ENCODE measurements at regions not wholly inside any gene's neighbourhood (a gene's known extent, or its start where the extent isn't known, plus 50 kb on each side); places are given as distances from the start of the nearest gene placed in this dataset.

DNA sequence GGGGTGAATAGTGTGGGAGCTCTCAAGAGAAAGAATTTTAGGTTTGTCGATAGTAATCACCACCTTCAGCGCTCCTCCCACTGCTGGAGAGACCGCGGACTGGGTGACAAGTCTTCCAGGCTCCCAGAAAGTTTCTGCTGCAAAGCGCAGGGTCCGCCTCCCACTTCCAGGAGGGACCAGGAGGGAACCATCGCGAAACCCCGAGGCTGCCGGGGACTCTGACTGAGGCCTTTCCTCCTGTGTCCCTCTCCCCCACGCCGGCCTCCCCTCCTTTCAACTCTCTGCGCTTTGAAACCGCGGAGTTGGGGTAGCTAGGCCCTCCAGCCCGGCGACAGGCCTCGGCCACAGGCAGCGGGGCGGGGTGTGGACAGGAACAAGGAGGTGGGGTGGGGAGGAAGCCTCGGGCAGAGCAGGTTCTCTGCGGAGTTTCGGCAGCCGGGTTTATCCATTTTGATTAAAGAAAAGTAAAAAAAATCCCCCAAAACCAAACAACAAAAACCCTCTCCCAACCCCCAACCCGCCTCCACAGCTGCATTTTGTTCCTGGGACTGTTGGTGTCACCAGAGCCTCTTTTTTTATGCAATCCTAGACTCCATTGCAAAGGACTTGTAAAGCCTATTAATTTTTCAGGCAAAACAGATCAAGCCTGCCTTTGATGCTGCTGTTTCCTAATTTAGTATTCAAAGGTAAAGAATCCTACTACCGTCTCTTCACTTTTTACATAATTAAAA lies 157.2 kb downstream of the TM9SF2 start:
- DNase-seq = peak; percentile 65

DNA sequence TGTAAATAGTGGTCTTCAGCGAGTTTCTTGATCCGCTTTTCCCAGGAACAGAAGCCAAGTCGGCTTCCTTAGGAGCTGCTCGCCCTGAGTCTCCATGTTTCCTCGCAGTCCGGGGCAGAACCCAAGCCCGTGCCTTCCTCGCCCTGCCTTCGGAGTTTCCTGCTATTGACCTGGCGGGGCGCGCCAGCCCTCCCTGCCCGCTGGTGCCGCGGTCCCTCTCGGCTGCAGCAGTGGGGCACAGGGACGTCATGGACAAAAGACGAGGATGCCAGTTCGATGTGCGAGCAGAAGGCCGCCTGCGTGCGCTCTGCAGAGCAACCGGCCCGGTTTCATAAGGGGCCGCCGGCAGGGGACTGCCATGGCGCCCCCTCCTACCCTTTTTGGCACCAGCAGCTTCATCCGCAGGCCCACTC lies 156.6 kb downstream of the TM9SF2 start:
- no peak for DNase-seq

DNA sequence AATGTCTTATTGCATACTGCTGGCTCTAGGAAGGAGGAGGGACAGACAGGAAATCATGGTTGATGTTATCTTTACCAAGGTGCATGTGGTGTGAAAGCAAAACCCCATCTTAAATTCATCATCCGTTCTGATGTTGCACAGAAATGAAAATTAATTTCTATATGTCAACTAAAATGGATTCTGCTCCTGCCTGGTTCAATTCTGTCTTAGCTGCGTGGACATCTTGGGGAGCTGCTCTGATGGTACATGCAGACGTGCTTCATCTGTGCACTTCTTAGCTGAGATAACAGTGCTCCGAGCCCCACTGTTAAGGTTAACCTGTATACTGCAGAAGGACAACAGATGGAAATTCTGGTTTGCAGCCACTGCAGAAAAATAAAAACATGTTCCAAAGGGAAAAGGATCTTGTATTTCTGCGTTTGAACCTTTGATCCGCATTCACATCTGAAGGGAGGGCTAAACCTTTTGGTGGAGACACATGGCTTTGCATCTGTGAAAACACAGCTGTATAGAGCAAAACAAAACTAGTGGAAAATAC lies 155.6 kb downstream of the TM9SF2 start:
- DNase-seq = peak; percentile 32

DNA sequence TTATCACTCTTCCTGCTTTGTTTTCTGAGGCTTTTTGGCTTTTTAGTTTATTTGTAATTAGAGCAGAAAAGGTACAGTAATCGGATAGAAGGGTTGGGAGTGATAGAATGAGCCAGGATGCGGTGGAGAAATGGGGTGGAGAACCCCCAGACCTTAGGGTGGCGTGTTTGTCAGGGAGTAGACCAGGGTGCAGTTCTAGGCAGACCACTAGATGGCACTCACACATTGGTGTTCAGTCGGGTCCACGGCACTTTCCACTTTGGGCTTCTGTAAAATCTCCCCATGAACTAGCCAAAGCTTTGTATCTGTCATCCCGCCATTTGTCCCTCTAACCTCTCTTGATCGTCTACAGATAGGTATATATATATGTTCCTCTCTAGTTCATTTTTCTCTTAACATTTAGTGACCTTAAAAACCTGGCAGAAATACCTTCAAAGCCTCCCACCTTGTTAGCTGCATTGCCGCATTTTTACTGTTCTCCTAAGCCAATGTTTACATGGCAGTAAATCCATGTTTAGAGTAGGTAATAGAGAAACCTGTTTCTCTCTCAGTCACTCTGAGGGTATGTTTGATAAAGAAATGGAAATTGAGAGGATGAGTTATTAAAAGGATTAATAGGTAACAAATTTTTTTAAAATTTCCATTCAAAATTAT lies 154.9 kb downstream of the TM9SF2 start:
- peak; percentile 78 for DNase-seq

DNA sequence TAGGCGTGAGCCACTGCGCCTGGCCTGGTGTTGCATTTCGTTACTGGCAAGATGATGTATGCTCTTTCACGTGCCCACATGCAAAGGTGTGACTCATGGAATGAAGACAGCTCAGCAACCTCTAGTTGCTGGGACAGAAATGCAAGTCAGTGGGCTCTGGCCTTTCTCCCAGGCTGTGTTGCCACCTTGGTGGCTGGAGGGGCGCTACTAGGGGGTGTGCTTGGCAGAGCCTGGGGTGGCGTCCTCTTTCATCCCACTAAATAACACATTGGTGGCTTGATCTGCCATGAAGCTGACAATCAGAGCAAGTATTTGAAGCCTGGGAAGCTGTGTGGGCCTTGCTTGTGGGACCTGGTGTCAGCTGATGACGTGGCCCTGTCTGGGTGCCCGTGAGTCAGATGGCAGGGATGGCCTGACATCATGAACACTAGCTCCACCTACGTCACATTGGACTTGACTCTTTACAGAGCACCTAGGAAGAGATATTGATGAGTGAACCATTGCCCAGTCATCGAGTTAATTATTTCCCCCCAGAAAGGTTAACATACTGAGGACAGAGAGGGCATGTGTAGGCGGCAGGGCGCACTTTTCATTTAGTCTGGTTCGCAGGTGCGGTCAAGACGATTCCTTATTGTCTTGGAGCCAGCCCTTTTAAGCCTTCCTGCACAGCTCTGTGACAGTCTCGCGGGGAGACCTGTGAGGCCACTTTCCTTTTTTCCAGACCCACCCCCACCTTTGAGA lies 154.2 kb downstream of the TM9SF2 start:
- DNase-seq = peak; percentile 27

DNA sequence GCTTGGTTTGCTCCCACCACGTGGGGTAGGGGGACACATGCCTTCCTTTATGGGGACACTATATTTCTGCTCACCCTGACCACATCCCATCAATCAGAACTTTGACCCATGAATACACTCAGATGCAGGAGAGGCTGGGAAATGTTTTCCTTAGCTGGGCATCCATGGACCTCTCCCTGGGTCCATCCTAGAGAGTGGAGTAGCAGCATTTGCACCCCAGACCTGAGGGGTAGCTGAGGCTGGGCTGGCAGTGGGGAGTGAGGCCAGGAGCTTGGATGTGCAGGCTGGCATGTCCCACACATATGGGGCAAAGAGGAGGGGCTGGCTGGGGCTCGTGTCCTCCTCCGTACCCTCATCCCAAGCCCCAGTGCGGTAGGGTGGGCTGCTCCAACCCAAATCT lies 152.8 kb downstream of the TM9SF2 start:
- no peak for DNase-seq

DNA sequence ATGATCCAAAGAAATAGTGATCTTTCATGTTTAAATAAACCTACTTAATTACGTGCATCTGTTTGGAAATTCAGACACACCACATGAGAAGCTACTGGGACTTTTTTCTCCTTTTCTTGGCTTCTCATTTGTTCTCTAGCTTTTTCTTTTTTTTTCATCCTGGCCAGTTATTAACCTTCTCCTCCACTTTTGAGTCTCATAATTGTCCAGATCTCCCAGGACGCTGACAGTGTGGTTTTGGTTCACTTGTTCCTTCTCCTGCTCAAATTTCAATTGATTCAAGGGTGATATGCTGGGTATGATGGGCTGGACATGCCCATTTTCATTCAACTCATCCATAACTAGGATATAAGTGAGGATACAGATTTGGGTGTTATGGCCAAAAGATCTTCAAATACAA lies 152.3 kb downstream of the TM9SF2 start:
- no peak for DNase-seq

DNA sequence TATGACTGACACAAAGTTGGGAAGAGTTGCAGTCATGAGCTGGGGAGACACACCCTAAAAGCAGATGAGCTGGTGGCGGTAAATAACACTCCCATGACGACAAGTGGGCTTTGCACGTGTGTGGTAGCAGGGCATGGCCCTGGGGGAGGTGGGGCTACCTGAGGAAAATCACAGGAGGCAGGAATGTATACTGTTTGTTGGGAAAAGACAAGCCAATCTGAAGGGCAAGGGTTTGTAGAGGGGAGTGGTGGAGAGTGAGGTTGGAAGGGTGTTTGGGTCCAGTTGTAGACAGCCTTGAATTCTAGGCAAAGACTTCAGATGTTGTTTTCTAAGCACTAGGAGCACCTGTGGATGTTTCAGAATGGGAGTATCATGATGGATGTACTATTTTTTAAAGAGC lies 151.6 kb downstream of the TM9SF2 start:
- no peak for DNase-seq

DNA sequence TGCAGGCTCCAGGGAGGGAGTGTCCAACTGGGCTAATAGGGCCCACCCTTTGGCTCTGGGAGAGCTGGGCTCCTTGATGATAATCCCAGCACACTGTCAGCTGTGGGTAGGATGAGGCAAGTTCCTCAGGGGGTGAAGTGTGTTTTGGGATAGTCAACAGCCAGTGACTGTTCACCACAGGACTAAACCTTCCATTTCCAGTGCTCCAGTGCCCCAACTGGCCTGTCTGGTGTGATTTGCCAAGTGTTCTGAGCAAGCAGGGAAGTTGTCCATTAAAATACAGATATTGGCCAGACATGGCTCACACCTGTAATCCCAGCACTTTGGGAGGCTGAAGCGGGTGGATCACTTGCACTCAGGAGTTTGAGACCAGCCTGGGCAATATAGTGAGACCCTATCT lies 150.9 kb downstream of the TM9SF2 start:
- no peak for DNase-seq

DNA sequence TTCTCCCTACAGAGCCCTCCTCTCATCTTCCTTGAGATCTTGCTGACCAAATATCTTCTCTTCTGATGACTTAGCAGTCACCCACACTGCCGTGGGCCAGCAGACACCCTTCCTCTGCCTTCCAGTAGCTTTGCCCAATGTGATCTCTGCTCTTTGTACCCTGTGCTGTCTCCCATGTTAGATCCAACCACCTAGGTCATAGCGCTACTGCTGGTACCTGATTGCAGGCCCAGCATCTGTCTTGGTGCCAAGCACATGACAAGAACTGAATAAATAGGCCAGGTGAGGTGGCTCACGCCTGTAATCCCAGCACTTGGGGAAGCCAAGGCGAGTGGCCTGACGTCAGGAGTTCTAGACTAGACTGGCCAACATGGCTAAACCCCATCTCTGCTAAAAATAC lies 149.7 kb downstream of the TM9SF2 start:
- DNase-seq = no peak

DNA sequence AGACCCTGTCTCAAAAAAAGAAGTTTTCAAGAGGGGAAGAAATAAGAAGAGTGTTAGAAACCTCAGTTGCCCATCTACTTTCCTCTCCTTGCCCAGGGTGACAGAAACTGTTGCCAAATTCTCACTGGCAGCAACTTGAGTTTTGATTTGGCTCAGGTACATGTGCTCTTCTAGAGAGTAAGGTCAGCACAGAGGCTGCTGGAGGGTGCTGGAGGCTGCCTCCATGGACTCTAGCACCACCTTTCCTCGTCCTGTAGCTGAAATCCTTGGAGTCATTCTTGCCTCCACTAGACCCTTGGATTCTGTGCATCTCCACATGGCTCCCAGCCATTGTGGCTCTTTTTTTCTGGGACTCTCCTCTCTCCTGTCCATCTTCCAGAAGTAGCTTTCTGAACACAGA lies 149.1 kb downstream of the TM9SF2 start:
- DNase-seq = no peak

DNA sequence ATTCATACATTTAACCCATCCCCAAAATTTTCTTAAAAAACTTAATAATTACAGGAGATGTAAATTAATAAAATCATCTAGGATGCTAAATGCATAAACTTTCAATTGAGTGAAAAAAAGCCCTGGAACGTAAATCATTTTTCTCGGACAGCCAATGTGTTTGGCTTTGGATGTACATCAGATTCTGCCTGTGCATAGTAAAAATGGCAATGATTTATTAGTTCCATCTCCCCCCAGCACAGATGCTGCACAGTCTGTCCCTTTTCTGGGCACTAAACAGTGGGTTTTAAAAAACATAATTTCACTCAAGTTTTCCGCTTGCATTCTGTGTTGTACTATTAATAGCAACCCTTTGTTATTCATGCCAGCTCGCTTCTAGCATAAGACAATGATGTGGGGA lies 147.7 kb downstream of the TM9SF2 start:
- no peak for DNase-seq

DNA sequence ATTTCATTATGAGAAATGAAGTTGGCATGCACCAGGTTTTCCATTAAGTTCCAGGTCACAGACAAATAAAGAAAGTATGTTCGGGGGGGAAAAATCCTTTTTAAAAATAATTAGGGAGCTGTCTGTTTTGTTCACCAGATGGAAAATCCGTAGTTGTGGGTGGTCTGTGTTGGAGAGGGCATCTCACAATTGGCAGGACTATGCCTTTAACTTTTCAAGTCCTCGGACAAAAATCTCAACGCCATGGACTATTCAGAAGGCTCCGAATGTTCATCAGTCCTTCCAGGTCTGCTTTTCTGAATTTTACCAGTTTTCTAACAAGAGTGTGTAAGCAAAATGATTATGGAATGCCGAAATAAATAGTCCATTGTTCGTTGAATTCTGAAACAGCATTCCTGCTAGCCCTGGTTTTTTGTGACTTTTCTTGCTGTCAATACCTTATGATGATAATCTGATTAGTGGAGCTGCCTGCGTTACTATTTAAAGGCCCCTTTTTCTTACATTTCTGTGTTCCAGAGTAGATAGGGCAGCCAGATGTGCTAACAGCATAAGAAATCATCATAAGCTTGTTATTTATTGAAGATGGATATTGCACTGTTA lies 146.9 kb downstream of the TM9SF2 start:
- DNase-seq = no peak

DNA sequence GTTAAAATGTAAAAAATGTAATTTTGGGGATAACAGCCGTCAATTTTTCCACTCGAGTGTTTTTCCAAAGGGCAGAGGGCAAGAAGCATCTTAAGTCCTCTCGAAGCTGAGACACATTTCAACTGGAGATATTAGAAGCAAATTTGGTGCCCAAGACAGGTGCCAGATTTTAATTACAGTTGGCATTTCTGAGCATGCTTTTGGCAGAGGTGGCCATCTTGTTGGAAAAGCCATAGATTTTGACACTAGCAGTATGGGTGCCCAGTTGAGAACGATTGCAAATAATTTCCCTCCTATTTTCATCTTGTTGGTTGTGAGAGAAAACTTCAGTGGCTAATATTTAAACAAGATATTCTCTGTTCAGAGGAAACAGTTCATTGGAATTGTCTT lies 146.3 kb downstream of the TM9SF2 start:
- no peak for DNase-seq

DNA sequence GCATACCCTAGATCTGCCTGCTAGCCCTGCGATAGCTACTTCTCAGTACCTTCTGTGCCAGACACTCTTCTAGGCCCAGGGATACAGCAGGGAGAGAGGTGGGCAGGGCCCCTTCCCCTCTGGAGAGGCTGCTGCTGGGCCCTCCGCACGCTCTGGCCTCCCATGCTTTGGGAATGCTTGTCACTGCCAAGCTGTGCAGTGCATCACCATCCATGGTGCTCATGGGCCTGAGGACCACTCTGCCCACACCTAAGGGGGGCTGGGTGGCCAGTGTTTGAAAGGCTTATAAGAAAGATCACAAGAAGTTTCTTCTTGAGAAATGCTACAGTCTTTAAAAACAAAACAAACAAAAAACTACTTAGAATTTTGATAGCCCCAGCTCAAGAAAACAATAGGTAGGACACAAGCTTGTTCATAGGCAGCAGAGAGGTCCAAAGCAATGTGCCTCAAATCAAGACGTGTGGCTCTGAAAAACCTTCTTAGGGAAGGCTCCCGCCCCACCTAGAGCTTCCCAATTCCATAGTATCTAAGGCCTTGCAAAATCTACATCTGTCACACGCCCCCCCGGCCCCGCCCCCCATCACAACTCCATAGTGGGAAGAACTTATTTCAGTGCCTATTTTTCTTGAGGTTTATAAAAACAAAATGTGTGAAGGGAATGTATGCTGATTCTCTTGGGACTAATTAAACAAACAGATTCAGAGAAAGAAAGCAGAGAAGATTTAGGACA lies 145.8 kb downstream of the TM9SF2 start:
- no peak for DNase-seq

DNA sequence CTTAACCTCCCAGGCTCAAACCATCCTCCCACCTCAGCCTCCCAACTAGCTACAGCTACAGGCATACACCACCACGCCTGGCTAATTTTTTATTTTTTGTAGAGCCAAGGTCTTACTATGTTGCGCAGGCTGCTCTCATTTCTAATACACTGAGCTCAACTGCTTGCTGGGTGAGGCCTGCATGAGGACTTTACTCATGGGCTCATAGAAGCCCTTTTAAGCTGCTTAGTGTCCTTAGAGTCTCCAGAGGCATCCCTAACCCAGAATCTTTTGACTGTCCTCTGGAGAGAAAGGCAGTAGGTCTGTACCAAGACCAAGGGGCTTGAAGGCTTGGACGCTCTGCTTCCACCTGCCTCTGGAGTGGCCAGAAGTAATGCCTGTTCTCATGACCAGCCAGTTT lies 141.6 kb downstream of the TM9SF2 start:
- no peak for DNase-seq

DNA sequence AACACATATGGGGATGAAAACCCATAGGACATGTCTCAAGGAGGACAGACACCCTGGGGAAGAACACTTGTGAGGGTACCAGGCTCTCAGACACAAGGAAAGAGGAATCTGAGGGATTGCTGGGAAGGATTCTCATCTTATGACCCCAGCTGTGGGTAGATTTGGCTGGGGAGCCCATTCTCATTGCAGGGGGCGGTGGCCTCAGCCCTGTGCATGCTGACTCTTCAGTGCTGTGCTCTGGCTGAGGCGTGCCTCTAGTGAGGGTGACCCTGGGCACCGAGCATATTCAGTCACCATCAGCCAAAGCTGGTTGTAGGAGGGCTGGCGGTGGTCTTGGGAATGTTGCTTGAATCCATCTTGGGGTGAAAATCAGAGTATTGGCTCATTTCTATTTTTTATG lies 140.7 kb downstream of the TM9SF2 start:
- no peak for DNase-seq

DNA sequence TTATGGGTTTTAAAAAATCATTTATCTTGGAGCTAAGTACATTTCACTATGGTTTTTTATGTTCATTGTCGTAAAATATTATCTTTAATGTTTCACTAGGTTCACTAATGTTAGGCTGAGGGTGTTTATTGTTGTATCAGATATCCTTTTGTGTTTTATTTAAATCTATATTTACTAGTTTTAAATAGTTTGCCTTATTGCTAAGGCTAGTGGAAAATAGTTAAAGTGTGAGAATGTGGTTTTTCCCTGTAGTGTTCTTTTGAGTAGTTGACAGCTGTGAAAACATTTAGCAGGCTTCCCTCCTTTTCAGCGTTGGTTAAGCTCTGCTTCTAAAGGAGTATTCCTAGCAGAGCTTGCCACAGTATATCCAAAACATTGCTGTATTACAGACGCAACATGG lies 139.0 kb downstream of the TM9SF2 start:
- no peak for DNase-seq

DNA sequence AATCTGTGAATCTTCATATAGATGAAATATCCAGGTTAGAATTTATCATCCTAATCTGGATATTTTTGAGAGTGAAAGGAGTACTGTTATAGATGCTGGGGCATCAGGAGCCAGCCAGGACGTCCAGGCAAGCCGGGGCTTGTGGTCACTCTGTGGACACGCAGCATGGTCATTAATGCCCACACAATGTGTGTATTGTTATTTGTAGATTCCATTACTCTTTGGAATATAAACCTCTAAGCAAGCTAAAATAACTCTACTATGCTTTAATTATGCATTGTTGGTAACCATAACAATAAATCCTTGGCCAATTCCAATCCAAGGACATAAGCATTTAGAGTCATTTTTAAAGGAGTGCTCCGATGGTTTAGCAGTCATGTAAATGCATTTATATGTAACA lies 137.9 kb downstream of the TM9SF2 start:
- no peak for DNase-seq

DNA sequence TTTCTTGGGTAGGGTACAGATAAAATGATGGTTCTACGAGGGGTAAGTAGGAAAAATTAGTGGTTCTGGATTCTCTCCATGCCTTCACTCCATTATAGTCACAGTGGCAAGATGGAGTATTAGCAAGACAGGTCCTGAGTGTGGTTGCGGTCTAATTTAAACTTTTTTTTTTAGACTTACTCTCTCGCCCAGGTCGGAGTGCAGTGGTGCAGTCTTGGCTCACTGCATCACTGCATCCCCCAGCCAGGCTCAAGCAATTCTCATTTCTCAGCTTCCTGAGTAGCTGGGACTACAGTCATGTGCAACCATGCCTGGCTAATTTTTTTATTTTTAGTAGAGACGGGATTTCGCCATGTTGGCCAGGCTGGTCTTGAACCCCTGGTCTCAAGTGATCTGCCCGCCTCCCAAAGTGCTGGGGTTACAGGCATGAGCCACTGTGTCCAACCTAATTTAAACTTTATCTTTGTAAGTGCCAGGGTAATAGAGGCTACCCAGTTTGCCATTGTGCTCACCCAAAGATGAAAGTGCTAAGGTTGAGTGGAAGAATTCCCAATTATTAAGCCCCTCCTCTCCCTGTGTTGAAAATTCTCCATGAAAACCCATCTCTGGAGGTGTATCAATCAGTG lies 135.6 kb downstream of the TM9SF2 start:
- no peak for DNase-seq

DNA sequence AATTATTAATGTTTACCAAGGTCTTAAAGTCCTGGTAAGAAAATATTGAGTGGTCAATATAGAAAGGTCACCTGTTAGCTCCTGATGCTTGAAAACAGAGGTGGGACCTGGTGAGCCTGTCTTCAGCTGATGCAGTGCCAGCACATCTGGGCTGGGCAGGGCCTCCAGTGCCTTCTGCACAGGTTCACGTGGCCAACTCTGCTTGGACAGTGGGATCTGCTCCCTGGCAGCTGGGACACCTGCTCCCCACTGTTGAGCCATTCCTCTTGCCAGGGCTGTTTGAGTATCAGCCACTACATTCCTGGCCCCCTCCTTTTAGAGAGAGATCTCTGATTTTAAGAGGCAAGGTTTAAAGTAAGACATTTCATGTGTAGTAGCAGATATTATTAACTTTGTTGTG lies 135.0 kb downstream of the TM9SF2 start:
- DNase-seq = no peak

DNA sequence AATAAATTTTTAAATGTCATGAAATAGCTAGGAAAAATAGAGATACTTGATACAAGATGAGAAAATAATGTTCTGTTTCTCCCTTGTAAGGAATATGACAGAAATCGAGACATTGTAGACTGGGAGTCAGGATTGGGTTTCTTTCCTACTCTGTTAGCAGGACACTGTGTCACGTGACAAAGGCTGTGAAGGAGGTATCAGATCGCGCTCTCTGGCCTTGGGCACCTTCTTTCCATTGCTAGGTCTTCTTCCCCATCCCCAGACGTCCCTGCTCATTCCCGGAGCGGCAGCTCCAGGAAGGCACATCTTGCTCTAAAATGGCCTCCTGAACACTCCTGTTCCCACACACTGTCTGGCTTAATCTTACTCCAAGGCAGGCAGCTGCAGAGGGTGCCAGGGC lies 133.4 kb downstream of the TM9SF2 start:
- no peak for DNase-seq
